GM19452 (cell line): ENCODE measurements at regions not wholly inside any gene's neighbourhood (a gene's known extent, or its start where the extent isn't known, plus 50 kb on each side); places are given as distances from the start of the nearest gene placed in this dataset.
"Not testable (repeated sequence)": the region's sequence is repeated elsewhere in the genome, so short reads cannot be mapped to it uniquely, and the experiment has no call there.

Experiments
- ATAC-seq: cut with Tn5 transposase; IDR thresholded peaks from one replicate; pipeline ENCODE4 v1.9.1; 2021; ENCODE audit not compliant: unreplicated experiment

GRCh38 chr3:6367171-6367570, 493.7 kb upstream of the GRM7 start:
- ATAC-seq = no peak

- no peak for ATAC-seq
Measured at GRCh38 chr3:6392123-6392522, 468.8 kb upstream of the GRM7 start.

GRCh38 chr3:6394944-6395343, 466.0 kb upstream of the GRM7 start:
- no peak for ATAC-seq

GRCh38 chr3:6396631-6397030, 464.3 kb upstream of the GRM7 start:
- ATAC-seq = no peak

- not testable (repeated sequence) for ATAC-seq
Measured at GRCh38 chr3:6402666-6403065, 458.2 kb upstream of the GRM7 start.

- ATAC-seq = not testable (repeated sequence)
Measured at GRCh38 chr3:6406923-6407322, 454.0 kb upstream of the GRM7 start.

- no peak for ATAC-seq
Measured at GRCh38 chr3:6416049-6416661, 444.8 kb upstream of the GRM7 start.

GRCh38 chr3:6417174-6417573, 443.7 kb upstream of the GRM7 start:
- no peak for ATAC-seq

- no peak for ATAC-seq
Measured at GRCh38 chr3:6418485-6418884, 442.4 kb upstream of the GRM7 start.

GRCh38 chr3:6421666-6422445, 439.1 kb upstream of the GRM7 start:
- ATAC-seq = no peak

GRCh38 chr3:6425289-6425820, 435.6 kb upstream of the GRM7 start:
- no peak for ATAC-seq

- not testable (repeated sequence) for ATAC-seq
Measured at GRCh38 chr3:6428276-6428675, 432.6 kb upstream of the GRM7 start.

- no peak for ATAC-seq
Measured at GRCh38 chr3:6435951-6436350, 425.0 kb upstream of the GRM7 start.

- ATAC-seq = no peak
Measured at GRCh38 chr3:6437631-6438030, 423.3 kb upstream of the GRM7 start.

GRCh38 chr3:6438031-6438430, 422.9 kb upstream of the GRM7 start:
- no peak for ATAC-seq

GRCh38 chr3:6439226-6439625, 421.7 kb upstream of the GRM7 start:
- no peak for ATAC-seq

GRCh38 chr3:6439824-6440223, 421.1 kb upstream of the GRM7 start:
- no peak for ATAC-seq

GRCh38 chr3:6444888-6445658, 415.8 kb upstream of the GRM7 start:
- no peak for ATAC-seq

GRCh38 chr3:6447166-6447801, 413.6 kb upstream of the GRM7 start:
- ATAC-seq = no peak

GRCh38 chr3:6448011-6448410, 412.9 kb upstream of the GRM7 start:
- ATAC-seq = no peak

- no peak for ATAC-seq
Measured at GRCh38 chr3:6449099-6449498, 411.8 kb upstream of the GRM7 start.
